IgD-negative memory B cell (primary cell): ENCODE measurements at regions not wholly inside any gene's neighbourhood (a gene's known extent, or its start where the extent isn't known, plus 50 kb on each side); places are given as distances from the start of the nearest gene placed in this dataset.

ENCODE experiments used
- H3K27ac Mint-ChIP-seq, 3 donors: one replicate each; pipeline ENCODE4 v1.8.0; 2020 to 2022; ENCODE audit warnings: mild to moderate bottlenecking in 3 of 3, mixed read lengths in 3 of 3, moderate library complexity in 1 of 3
- H3K27me3 Mint-ChIP-seq: one replicate; pipeline ENCODE4 v1.8.0; 2021; ENCODE audit warnings: mixed read lengths
- H3K36me3 Mint-ChIP-seq: one replicate; pipeline ENCODE4 v1.8.0; 2020; ENCODE audit warnings: mild to moderate bottlenecking, mixed read lengths
- H3K4me1 Mint-ChIP-seq, 3 donors: one replicate each; pipeline ENCODE4 v1.8.0; 2020 to 2022; ENCODE audit warnings: mixed read lengths in 3 of 3, mild to moderate bottlenecking in 1 of 3
- H3K4me3 Mint-ChIP-seq, 4 donors: one replicate each; pipeline ENCODE4 v1.8.0; 2020 to 2022; ENCODE audit warnings: mild to moderate bottlenecking in 4 of 4, mixed read lengths in 4 of 4, moderate library complexity in 3 of 4
- H3K9me3 Mint-ChIP-seq, 3 donors: one replicate each; pipeline ENCODE4 v1.8.0; 2020 to 2021; ENCODE audit warnings: mixed read lengths in 3 of 3, mild to moderate bottlenecking in 1 of 3

DNA sequence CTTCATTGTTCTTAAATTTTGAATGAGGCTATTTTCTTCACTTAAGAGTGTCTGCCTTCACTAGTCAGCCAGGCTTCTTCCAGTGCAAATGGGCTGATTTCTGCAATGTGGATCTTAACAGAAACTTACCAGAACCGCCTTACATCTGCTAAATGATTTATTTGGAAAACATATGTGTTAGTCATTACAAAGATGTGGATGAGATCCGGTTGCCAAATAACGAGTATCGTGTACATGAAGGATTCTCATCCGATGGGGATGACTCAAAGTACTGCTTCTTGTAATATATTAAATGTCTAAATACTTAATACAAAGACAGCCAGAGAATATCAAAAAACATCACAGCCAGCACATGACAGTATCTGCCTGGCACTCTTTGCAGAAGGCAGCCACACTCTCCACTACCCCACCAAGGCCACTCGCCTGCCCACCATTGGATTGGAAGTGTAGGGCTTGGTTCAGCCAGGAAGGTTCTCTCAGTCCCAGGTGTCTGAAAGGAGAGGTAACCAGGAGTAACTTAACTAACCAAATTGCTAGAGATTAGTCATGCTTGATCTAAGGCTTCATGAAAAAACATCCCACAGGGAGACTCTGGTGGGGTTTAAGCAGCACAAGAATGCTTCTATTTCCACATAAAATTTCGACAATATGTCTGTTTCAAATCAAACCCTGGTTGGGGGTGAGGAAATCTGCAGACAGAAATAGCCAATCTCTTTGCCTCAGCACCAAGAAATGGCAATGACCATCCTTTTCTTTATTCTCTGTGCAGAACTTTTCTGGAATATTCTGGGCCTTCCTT, 174.8 kb downstream of the GADD45G start:
- peaks cover 2% of the 10 kb centered on the region for H3K27me3 Mint-ChIP-seq
- peaks cover 5 to 13% (median 12%) of the 10 kb centered on the region in 3 donors for H3K4me1 Mint-ChIP-seq
- H3K9me3 Mint-ChIP-seq: no peaks in the 10 kb centered on the region
- H3K27ac Mint-ChIP-seq: no peak overlapping the region
- H3K4me3 Mint-ChIP-seq: no peak overlapping the region
- peaks cover 1% of the 10 kb centered on the region for H3K36me3 Mint-ChIP-seq

DNA sequence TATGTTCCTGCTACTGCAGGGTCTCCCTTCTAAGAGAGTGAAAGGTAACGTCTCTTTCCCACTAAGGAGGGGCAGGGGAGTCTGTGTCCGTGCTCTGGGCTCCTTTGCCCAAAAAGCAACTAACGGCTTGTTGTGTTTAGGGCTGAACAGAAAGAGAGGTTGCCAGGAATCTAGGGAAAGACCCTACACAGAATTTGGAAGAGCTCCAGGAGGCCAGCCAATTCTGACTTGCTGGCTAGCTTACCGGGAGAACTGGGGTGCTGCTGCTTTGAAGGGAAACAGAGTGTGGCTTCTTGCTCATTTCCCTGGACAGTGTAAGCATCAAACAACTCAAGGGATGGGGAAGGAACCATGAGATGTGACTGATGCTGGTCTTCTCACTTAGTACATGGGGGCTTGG, 176.1 kb downstream of the GADD45G start:
- Mint-ChIP-seq H3K27me3 (peaks cover 4% of the 10 kb centered on the region), H3K36me3 (peaks cover 1% of the 10 kb centered on the region), H3K4me1 (peaks cover 5 to 13% (median 12%) of the 10 kb centered on the region in 3 donors), H3K4me3 (no peak overlapping the region), H3K9me3 (no peaks in the 10 kb centered on the region), H3K27ac (no peak overlapping the region)

GRCh38 chr9:89781838-89782540, 177.2 kb downstream of the GADD45G start:
- H3K4me3 Mint-ChIP-seq: peak overlapping the region in 2 of 4 donors; percentile 39 to 46
- H3K36me3 Mint-ChIP-seq: peaks cover 1% of the 10 kb centered on the region
- peaks cover 4% of the 10 kb centered on the region for H3K27me3 Mint-ChIP-seq
- H3K4me1 Mint-ChIP-seq: peaks cover 5 to 13% (median 12%) of the 10 kb centered on the region in 3 donors
- H3K9me3 Mint-ChIP-seq: no peaks in the 10 kb centered on the region
- H3K27ac Mint-ChIP-seq: no peak overlapping the region

DNA sequence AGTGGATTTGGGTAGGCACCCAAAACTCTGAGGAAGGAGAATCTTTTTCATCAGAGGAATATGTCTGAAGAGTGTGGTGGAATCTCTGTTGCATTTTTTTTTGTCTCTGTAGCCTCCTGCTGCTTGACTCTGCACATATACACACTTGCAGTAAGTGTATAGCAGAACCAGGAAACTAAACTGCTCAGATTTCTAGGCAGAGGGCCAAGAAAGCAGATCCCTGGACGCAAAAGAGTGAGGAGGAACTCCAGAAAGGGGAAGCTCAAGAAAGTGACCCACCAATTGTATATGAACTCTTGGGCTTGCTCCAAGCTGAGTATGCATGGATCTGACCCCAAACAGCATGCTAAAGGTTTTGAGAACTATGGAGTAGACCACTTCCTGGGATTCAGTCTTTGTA, 181.8 kb downstream of the GADD45G start:
- H3K27ac Mint-ChIP-seq: no peak overlapping the region
- peaks cover 5 to 11% (median 10%) of the 10 kb centered on the region in 3 donors for H3K4me1 Mint-ChIP-seq
- H3K4me3 Mint-ChIP-seq: no peak overlapping the region
- no peaks in the 10 kb centered on the region for H3K36me3 Mint-ChIP-seq
- no peaks in the 10 kb centered on the region for H3K9me3 Mint-ChIP-seq
- peaks cover 2% of the 10 kb centered on the region for H3K27me3 Mint-ChIP-seq

DNA sequence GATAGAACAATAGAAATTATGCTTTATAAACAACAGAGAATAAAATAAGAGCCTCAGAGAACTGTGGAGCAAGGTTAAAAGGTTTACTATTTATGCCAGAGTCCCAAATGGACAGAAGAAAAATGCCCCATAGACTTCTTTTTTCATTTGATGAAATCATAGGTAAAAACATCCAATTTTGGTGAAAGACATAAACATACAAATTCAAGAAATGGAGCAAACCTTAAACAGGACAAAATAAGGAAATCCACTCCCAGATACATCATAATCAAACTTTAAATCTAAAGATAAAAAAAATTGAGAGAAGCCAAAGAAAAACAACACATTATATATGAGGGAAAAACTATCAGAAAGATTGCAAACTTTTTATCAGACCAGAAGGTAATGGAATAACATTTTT, 182.8 kb downstream of the GADD45G start:
- Mint-ChIP-seq H3K36me3 (no peaks in the 10 kb centered on the region), H3K4me1 (peaks cover 0 to 2% (median 1%) of the 10 kb centered on the region in 3 donors), H3K4me3 (no peak overlapping the region), H3K9me3 (no peaks in the 10 kb centered on the region), H3K27ac (peak overlapping the region in 1 of 3 donors; percentile 24), H3K27me3 (peaks cover 2% of the 10 kb centered on the region)

GRCh38 chr9:89788434-89788833, 183.6 kb downstream of the GADD45G start:
- no peaks in the 10 kb centered on the region for H3K9me3 Mint-ChIP-seq

GRCh38 chr9:89789922-89790510, 185.2 kb downstream of the GADD45G start:
- no peaks in the 10 kb centered on the region for H3K36me3 Mint-ChIP-seq
- H3K9me3 Mint-ChIP-seq: no peaks in the 10 kb centered on the region
- H3K4me1 Mint-ChIP-seq: peaks cover 0 to 2% (median 1%) of the 10 kb centered on the region in 3 donors
- peaks cover 2% of the 10 kb centered on the region for H3K27me3 Mint-ChIP-seq
- peak overlapping the region in 1 of 3 donors; percentile 57 for H3K27ac Mint-ChIP-seq
- H3K4me3 Mint-ChIP-seq: no peak overlapping the region

More at GRCh38 chr9:89788434-89788833, 183.6 kb downstream of the GADD45G start:
- Mint-ChIP-seq H3K4me1 (peaks cover 0 to 2% (median 1%) of the 10 kb centered on the region in 3 donors), H3K27me3 (peaks cover 2% of the 10 kb centered on the region), H3K4me3 (no peak overlapping the region), H3K27ac (no peak overlapping the region), H3K36me3 (no peaks in the 10 kb centered on the region)

- Mint-ChIP-seq H3K4me3 (no peak overlapping the region), H3K36me3 (no peaks in the 10 kb centered on the region), H3K9me3 (no peaks in the 10 kb centered on the region), H3K27me3 (no peaks in the 10 kb centered on the region), H3K27ac (peak overlapping the region in 1 of 3 donors; percentile 50), H3K4me1 (peaks cover 0 to 2% (median 1%) of the 10 kb centered on the region in 3 donors)
These were observed 185.8 kb downstream of the GADD45G start for GRCh38 chr9:89790542-89791109.

DNA sequence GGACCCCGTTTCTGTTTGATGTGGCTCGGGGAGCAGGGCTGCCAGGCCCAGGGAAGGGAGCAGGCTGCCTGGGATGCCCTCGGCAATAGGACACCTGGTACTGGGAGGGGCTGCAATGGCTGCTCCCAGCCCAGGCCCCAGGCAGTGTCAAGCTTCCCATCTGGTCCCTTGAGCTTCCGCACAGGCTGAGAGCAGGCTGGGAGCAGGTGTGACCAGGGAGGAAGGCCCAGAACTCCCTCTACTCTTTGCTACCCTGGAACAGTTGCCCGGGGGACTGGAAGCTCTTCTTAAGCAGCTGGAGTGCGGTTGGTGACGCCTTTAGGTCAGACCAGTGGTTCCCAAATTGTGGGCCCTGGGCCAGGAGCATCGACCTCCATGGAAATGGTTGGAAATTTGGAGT, 186.9 kb downstream of the GADD45G start:
- H3K36me3 Mint-ChIP-seq: no peaks in the 10 kb centered on the region
- H3K9me3 Mint-ChIP-seq: no peaks in the 10 kb centered on the region
- no peaks in the 10 kb centered on the region for H3K27me3 Mint-ChIP-seq
- peaks cover 0 to 2% (median 1%) of the 10 kb centered on the region in 3 donors for H3K4me1 Mint-ChIP-seq
- no peak overlapping the region for H3K27ac Mint-ChIP-seq
- H3K4me3 Mint-ChIP-seq: no peak overlapping the region

DNA sequence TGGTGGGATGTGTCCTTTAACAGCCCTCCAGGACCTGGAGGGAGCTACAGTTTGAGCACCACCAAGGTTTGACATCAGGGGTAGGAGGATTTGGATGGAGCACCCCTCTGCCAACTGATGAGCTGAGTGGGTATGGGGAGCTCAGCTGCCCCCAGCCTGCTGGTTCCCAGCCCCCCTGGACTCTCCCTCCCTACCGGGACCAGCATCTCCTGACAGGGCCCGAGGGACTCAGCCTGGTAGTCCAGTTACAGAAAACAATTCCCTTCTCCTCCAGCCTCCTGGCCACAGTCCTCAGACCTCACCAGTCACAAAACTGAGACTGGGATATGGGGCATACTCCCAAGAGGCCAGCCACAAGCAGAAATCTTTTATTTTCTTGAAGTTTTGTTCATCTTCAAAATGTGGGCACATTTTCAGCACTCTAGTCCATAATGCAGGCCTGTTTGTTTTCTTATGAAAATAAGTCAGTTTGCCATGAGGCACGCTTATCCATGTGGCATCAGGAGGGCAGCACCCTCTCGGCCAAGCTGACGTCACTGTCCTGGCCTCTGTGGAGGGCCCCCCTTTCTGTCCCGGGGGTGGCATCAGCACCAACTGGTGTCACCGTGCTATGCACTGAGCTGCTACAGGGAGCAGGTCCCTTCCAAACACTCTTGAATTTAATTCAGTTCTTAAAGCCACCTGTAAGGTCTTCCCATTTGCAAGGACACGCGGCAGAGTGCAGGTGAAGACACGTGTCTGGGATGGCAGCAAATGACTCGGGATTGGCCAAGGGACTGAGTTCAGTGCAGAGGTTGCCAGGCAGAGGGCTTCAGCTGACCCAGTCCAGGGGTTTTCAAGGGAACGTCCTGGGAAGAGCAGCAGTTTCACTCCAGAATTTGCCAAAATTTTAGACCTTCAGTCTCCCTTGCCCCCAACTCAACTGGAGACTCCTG, 187.6 kb downstream of the GADD45G start:
- H3K36me3 Mint-ChIP-seq: no peaks in the 10 kb centered on the region
- no peak overlapping the region for H3K4me3 Mint-ChIP-seq
- no peaks in the 10 kb centered on the region for H3K9me3 Mint-ChIP-seq
- peak overlapping the region in 1 of 3 donors; percentile 57 for H3K27ac Mint-ChIP-seq
- peaks cover 0 to 1% (median 0%) of the 10 kb centered on the region in 3 donors for H3K4me1 Mint-ChIP-seq
- H3K27me3 Mint-ChIP-seq: no peaks in the 10 kb centered on the region

DNA sequence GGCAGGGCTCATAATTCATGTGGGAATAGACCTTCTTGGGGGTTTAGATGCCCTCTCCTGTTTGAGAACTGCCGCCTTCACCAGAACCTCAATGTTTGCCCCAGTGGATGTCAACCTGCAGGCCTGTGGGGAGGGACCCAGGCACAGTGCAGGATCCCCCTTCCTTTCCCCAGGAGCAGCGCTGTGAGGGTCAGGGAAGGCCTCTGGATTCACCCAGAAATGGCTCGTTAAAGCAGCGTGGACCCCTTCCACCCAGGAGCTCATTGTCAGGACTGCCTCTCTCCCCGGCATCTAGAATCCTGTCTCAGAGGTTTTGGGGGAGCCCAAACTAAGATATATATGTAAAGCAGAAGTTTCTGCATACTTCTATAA, 188.3 kb downstream of the GADD45G start:
- Mint-ChIP-seq H3K27me3 (no peaks in the 10 kb centered on the region), H3K4me3 (no peak overlapping the region), H3K27ac (no peak overlapping the region), H3K9me3 (no peaks in the 10 kb centered on the region), H3K4me1 (peaks cover 0 to under 1% (median 0%) of the 10 kb centered on the region in 3 donors), H3K36me3 (no peaks in the 10 kb centered on the region)

DNA sequence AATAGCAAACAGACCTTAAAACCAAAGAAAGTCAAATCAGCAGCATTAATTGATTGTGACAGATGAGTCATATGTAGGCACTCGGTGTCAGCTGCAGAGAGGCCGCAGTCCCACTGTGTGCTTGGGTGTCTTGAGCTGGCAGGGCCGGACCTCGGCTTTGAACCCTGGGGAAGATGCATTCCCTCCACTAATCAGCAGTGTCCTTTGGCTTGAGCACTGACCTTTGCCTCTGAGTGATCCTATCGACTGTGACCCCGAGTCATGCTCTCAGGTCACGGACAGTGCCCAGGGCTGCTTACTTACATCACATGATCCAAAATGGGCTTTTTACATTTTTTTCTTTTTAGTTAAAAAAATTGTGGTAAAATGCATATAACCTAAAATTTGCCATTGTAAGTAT, 188.7 kb downstream of the GADD45G start:
- no peak overlapping the region for H3K4me3 Mint-ChIP-seq
- no peaks in the 10 kb centered on the region for H3K9me3 Mint-ChIP-seq
- H3K27ac Mint-ChIP-seq: no peak overlapping the region
- no peaks in the 10 kb centered on the region for H3K4me1 Mint-ChIP-seq
- H3K36me3 Mint-ChIP-seq: no peaks in the 10 kb centered on the region
- no peaks in the 10 kb centered on the region for H3K27me3 Mint-ChIP-seq

GRCh38 chr9:89794918-89795317, 190.1 kb downstream of the GADD45G start:
- H3K27me3 Mint-ChIP-seq: no peaks in the 10 kb centered on the region
- no peaks in the 10 kb centered on the region for H3K9me3 Mint-ChIP-seq
- no peak overlapping the region for H3K27ac Mint-ChIP-seq
- H3K4me1 Mint-ChIP-seq: no peaks in the 10 kb centered on the region
- H3K4me3 Mint-ChIP-seq: no peak overlapping the region
- no peaks in the 10 kb centered on the region for H3K36me3 Mint-ChIP-seq

GRCh38 chr9:89795538-89796195, 190.9 kb downstream of the GADD45G start:
- no peak overlapping the region for H3K27ac Mint-ChIP-seq
- no peaks in the 10 kb centered on the region for H3K36me3 Mint-ChIP-seq
- no peak overlapping the region for H3K4me3 Mint-ChIP-seq
- no peaks in the 10 kb centered on the region for H3K4me1 Mint-ChIP-seq
- no peaks in the 10 kb centered on the region for H3K27me3 Mint-ChIP-seq
- H3K9me3 Mint-ChIP-seq: no peaks in the 10 kb centered on the region
